Heart left ventricle (tissue), 13 donors: ENCODE measurements at regions not wholly inside any gene's neighbourhood (a gene's known extent, or its start where the extent isn't known, plus 50 kb on each side); places are given as distances from the start of the nearest gene placed in this dataset.

Experiments
- CTCF ChIP-seq, 12 donors: fragments of 200-600 bp; sonication (generic) in 4 of 12; IDR thresholded peaks; one replicate each; pipeline versions ENCODE4 v1.5.0 to v1.8.0; 2018 to 2022; ENCODE audit warnings: antibody characterized with exemption in 12 of 12, mild to moderate bottlenecking in 5 of 12
- POLR2A ChIP-seq, 2 donors: fragments of 450-650 bp; IDR thresholded peaks; one replicate each; pipeline ENCODE4 v1.6.1; 2017; ENCODE audit warnings: antibody characterized with exemption in 2 of 2, mild to moderate bottlenecking in 2 of 2, moderate library complexity in 2 of 2
- donor health status: ischemic (EF 13 %, LVEDD 7.1; RV severe dilation, severe dysfunction).
- donor health status: DM: no; HTN: yes; CAD: no.
- donor health status: DM: no; HTN: no; CAD: no.
- donor health status: ischemic (EF 25% LVEDD 6.9; RV normal size, moderate dysfunction).
- donor health status: ischemic (EF 25% LVEDD 5.7; RV mildly dilated, moderate dysfunction).
- donor health status: ischemic (EF 35%, LVEDD 5.7; RV mildly dilated, moderate dysfunction).
- donor health status: nonischemic (EF 11% LVEDD 7.7; RV severe dilation, severe dysfunction).
- donor health status: DM: yes; HTN: yes; CAD: no.
- donor health status: PGD.
- donor health status: ischemic (EF 29% LVEDD 5.4; RV normal size, mild dysfunction).
- donor health status: nonischemic (EF 23%, LVEDD 6.1; RV moderate dilation, normal function).

- TF ChIP-seq CTCF (IDR thresholded peaks at IDR 0.05) (no peak), POLR2A (IDR thresholded peaks at IDR 0.05) (no peak)
These were observed 373.0 kb downstream of the RPS24 start for GRCh38 chr10:78406648-78407008.
